HL-60 (cell line): ENCODE measurements at regions not wholly inside any gene's neighbourhood (a gene's known extent, or its start where the extent isn't known, plus 50 kb on each side); places are given as distances from the start of the nearest gene placed in this dataset.

Experiments used
- POLR2AphosphoS5 ChIP-seq: IDR thresholded peaks from 2 replicates; pipeline ENCODE4 v1.6.1; 2012; ENCODE audit warnings: low read depth
- REST ChIP-seq: IDR thresholded peaks from 2 replicates; pipeline ENCODE4 v1.6.1; 2012; ENCODE audit warnings: low read depth; ENCODE audit not compliant: insufficient replicate concordance
- SPI1 ChIP-seq: IDR thresholded peaks from 2 replicates; pipeline ENCODE4 v1.6.1; 2012; ENCODE audit warnings: low read depth, mild to moderate bottlenecking, borderline replicate concordance
- TF ChIP-seq, protein P1 (sequence below): IDR thresholded peaks from one replicate; pipeline ENCODE4 v1.5.1; 2011; ENCODE audit warnings: low read length, control low read depth, inconsistent platforms; ENCODE audit not compliant: insufficient read depth

DNA sequence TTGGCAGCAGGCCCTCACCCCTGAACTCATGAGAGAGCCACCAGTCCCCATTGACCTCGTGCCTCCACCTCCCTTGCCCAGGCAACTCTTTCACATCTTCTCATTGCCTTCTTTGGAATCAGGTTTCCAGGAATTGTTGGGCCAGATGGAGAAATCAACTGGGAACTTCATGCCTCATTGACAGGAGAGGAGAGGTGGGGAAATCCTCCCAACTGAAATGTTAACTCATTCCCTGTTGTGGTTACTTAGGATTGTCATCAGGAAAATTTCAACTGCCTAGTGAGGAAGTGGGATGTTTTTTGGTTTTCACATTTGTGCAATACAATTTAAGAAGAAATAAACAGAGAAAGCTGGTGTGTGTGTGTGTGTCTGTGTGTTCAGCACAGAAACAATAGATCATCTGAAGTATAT lies 106.6 kb upstream of the INHBA start:
- no peak for TF ChIP-seq POLR2AphosphoS5
- TF ChIP-seq, protein P1, sequence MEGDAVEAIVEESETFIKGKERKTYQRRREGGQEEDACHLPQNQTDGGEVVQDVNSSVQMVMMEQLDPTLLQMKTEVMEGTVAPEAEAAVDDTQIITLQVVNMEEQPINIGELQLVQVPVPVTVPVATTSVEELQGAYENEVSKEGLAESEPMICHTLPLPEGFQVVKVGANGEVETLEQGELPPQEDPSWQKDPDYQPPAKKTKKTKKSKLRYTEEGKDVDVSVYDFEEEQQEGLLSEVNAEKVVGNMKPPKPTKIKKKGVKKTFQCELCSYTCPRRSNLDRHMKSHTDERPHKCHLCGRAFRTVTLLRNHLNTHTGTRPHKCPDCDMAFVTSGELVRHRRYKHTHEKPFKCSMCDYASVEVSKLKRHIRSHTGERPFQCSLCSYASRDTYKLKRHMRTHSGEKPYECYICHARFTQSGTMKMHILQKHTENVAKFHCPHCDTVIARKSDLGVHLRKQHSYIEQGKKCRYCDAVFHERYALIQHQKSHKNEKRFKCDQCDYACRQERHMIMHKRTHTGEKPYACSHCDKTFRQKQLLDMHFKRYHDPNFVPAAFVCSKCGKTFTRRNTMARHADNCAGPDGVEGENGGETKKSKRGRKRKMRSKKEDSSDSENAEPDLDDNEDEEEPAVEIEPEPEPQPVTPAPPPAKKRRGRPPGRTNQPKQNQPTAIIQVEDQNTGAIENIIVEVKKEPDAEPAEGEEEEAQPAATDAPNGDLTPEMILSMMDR, result no peak
- TF ChIP-seq REST, result no peak
- TF ChIP-seq SPI1, result peak; percentile 62; the same call in 1 of the 2 replicates
